ENCODE measurements at regions not wholly inside any gene's neighbourhood (a gene's known extent, or its start where the extent isn't known, plus 50 kb on each side); places are given as distances from the start of the nearest gene placed in this dataset.

- TF ChIP-seq CTCF (optimal IDR thresholded peaks at IDR 0.05 in 1 of 3, IDR thresholded peaks at IDR 0.05 in 1 of 3, conservative IDR thresholded peaks at IDR 0.05 in 1 of 3; ENCODE audit: extremely low read depth in 1 of 3, insufficient read depth in 2 of 3, low read length in 3 of 3), result no peak
- TF ChIP-seq EZH2 (IDR thresholded peaks at IDR 0.05; ENCODE audit: low read length), result no peak
These were observed 390.5 kb upstream of the HTR2A start for GRCh38 chr13:47287291-47287751.
